SK-N-SH treated with all-trans-retinoic acid at 6 μM for 48 hours (cell line): ENCODE measurements at regions not wholly inside any gene's neighbourhood (a gene's known extent, or its start where the extent isn't known, plus 50 kb on each side); places are given as distances from the start of the nearest gene placed in this dataset.

Experiments
- RARB ChIP-seq: fragments of 250-450 bp; sonication (Bioruptor Pico); IDR thresholded peaks from 2 replicates; pipeline ENCODE4 v1.8.0; 2021; ENCODE audit warnings: mild to moderate bottlenecking, moderate library complexity
- ZFP3 ChIP-seq: fragments of 250-450 bp; sonication (Bioruptor Pico); IDR thresholded peaks from 2 replicates; pipeline ENCODE4 v1.5.0; 2020; ENCODE audit warnings: mild to moderate bottlenecking, moderate library complexity

DNA sequence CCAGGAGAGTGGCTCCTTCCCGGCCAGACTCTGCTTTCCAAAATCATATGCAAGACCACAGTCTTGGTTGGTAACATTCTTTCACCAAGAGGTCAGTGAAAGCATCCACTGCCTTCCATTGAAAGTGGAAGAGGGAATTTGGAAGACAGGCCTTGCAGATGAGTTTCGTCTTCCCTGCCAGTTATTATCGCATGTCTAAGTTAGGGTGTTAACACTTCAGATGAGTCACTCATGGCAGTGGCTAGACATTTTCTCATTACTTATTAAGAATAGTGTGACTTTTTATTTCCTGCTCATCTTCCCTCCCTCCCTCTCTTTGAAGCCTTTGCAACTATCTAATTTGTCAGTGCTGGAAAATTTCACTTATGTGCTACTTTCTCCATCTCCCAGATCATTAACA lies 102.9 kb upstream of the EPB41L3 start:
- TF ChIP-seq ZFP3 (CRISPR knock-in tag) (no peak), RARB (no peak)
